DND-41 (cell line): ENCODE measurements at regions not wholly inside any gene's neighbourhood (a gene's known extent, or its start where the extent isn't known, plus 50 kb on each side); places are given as distances from the start of the nearest gene placed in this dataset.

ENCODE experiments used
- EZH2 ChIP-seq: IDR thresholded peaks from 3 replicates; pipeline ENCODE4 v1.6.1; 2012; ENCODE audit warnings: borderline replicate concordance, low read depth, mild to moderate bottlenecking, moderate library complexity, low read length, inconsistent platforms; ENCODE audit not compliant: severe bottlenecking
- TF ChIP-seq, protein P1 (sequence below): IDR thresholded peaks from 2 replicates; pipeline ENCODE4 v1.5.1; 2012; ENCODE audit warnings: borderline replicate concordance, low read length, moderate library complexity, mild to moderate bottlenecking; ENCODE audit not compliant: poor library complexity, severe bottlenecking; ENCODE audit errors: extremely low read depth

- TF ChIP-seq, protein P1, sequence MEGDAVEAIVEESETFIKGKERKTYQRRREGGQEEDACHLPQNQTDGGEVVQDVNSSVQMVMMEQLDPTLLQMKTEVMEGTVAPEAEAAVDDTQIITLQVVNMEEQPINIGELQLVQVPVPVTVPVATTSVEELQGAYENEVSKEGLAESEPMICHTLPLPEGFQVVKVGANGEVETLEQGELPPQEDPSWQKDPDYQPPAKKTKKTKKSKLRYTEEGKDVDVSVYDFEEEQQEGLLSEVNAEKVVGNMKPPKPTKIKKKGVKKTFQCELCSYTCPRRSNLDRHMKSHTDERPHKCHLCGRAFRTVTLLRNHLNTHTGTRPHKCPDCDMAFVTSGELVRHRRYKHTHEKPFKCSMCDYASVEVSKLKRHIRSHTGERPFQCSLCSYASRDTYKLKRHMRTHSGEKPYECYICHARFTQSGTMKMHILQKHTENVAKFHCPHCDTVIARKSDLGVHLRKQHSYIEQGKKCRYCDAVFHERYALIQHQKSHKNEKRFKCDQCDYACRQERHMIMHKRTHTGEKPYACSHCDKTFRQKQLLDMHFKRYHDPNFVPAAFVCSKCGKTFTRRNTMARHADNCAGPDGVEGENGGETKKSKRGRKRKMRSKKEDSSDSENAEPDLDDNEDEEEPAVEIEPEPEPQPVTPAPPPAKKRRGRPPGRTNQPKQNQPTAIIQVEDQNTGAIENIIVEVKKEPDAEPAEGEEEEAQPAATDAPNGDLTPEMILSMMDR = no peak
- TF ChIP-seq EZH2 = no peak
These were observed 218.3 kb downstream of the ICOS start for GRCh38 chr2:204154863-204155262.
